SW480 (cell line): ENCODE measurements at regions not wholly inside any gene's neighbourhood (a gene's known extent, or its start where the extent isn't known, plus 50 kb on each side); places are given as distances from the start of the nearest gene placed in this dataset.

Experiments used
- DNase-seq: peaks from one replicate; pipeline ENCODE4 v3.0.0-alpha.2; 2016; ENCODE audit warnings: low spot score

GRCh38 chr11:134761926-134762247 is 349.8 kb upstream of the B3GAT1 start:
- DNase-seq: no peak

GRCh38 chr11:134761386-134761785 is 349.3 kb upstream of the B3GAT1 start:
- no peak for DNase-seq

GRCh38 chr11:134760957-134761356 is 348.9 kb upstream of the B3GAT1 start:
- DNase-seq: no peak

GRCh38 chr11:134760299-134760698 is 348.3 kb upstream of the B3GAT1 start:
- DNase-seq: no peak

- no peak for DNase-seq
These were observed 347.8 kb upstream of the B3GAT1 start for GRCh38 chr11:134759855-134760254.

- DNase-seq: no peak
These were observed 347.2 kb upstream of the B3GAT1 start for GRCh38 chr11:134759274-134759673.

GRCh38 chr11:134758342-134758931 is 346.4 kb upstream of the B3GAT1 start:
- DNase-seq: no peak

GRCh38 chr11:134757633-134758032 is 345.6 kb upstream of the B3GAT1 start:
- DNase-seq: no peak

- no peak for DNase-seq
These were observed 344.9 kb upstream of the B3GAT1 start for GRCh38 chr11:134756811-134757540.

- DNase-seq: no peak
These were observed 343.5 kb upstream of the B3GAT1 start for GRCh38 chr11:134755535-134755934.

GRCh38 chr11:134754521-134755198 is 342.6 kb upstream of the B3GAT1 start:
- DNase-seq: no peak

GRCh38 chr11:134753771-134754520 is 341.9 kb upstream of the B3GAT1 start:
- no peak for DNase-seq

- no peak for DNase-seq
These were observed 341.1 kb upstream of the B3GAT1 start for GRCh38 chr11:134752964-134753770.

GRCh38 chr11:134752526-134752925 is 340.5 kb upstream of the B3GAT1 start:
- no peak for DNase-seq

- DNase-seq: no peak
These were observed 339.7 kb upstream of the B3GAT1 start for GRCh38 chr11:134751766-134752165.

GRCh38 chr11:134751031-134751585 is 339.1 kb upstream of the B3GAT1 start:
- no peak for DNase-seq

GRCh38 chr11:134750619-134751018 is 338.6 kb upstream of the B3GAT1 start:
- DNase-seq: no peak

- DNase-seq: no peak
These were observed 337.2 kb upstream of the B3GAT1 start for GRCh38 chr11:134749040-134749839.

- DNase-seq: no peak
These were observed 334.6 kb upstream of the B3GAT1 start for GRCh38 chr11:134746609-134747008.

- no peak for DNase-seq
These were observed 333.4 kb upstream of the B3GAT1 start for GRCh38 chr11:134745456-134745855.

- no peak for DNase-seq
These were observed 331.8 kb upstream of the B3GAT1 start for GRCh38 chr11:134743820-134744195.
